GM19455 (cell line): ENCODE measurements at regions not wholly inside any gene's neighbourhood (a gene's known extent, or its start where the extent isn't known, plus 50 kb on each side); places are given as distances from the start of the nearest gene placed in this dataset.
"Not testable (repeated sequence)": the region's sequence is repeated elsewhere in the genome, so short reads cannot be mapped to it uniquely, and the experiment has no call there.

Experiments used
- ATAC-seq: cut with Tn5 transposase; IDR thresholded peaks from one replicate; pipeline ENCODE4 v1.9.1; 2021; ENCODE audit not compliant: unreplicated experiment

GRCh38 chr9:32067261-32067660 lies 317.2 kb upstream of the ACO1 start:
- ATAC-seq, result no peak

GRCh38 chr9:32069169-32069813 lies 315.2 kb upstream of the ACO1 start:
- ATAC-seq, result no peak

GRCh38 chr9:32069969-32070368 lies 314.5 kb upstream of the ACO1 start:
- no peak for ATAC-seq

GRCh38 chr9:32072570-32072969 lies 311.9 kb upstream of the ACO1 start:
- ATAC-seq, result no peak

- no peak for ATAC-seq
Observed at GRCh38 chr9:32092031-32092430, 292.4 kb upstream of the ACO1 start.

- no peak for ATAC-seq
Observed at GRCh38 chr9:32117291-32117690, 267.2 kb upstream of the ACO1 start.

GRCh38 chr9:32128546-32128945 lies 255.9 kb upstream of the ACO1 start:
- no peak for ATAC-seq

- ATAC-seq, result not testable (repeated sequence)
Observed at GRCh38 chr9:32130709-32131108, 253.7 kb upstream of the ACO1 start.

GRCh38 chr9:32136700-32137339 lies 247.6 kb upstream of the ACO1 start:
- no peak for ATAC-seq

GRCh38 chr9:32142074-32142473 lies 242.4 kb upstream of the ACO1 start:
- no peak for ATAC-seq

GRCh38 chr9:32148553-32148952 lies 235.9 kb upstream of the ACO1 start:
- not testable (repeated sequence) for ATAC-seq

- no peak for ATAC-seq
Observed at GRCh38 chr9:32161209-32161608, 223.2 kb upstream of the ACO1 start.

GRCh38 chr9:32161720-32162119 lies 222.7 kb upstream of the ACO1 start:
- ATAC-seq, result peak; percentile 90

- ATAC-seq, result not testable (repeated sequence)
Observed at GRCh38 chr9:32166316-32166715, 218.1 kb upstream of the ACO1 start.

- no peak for ATAC-seq
Observed at GRCh38 chr9:32171339-32171738, 213.1 kb upstream of the ACO1 start.

- ATAC-seq, result no peak
Observed at GRCh38 chr9:32172256-32172655, 212.2 kb upstream of the ACO1 start.

GRCh38 chr9:32177396-32177795 lies 207.0 kb upstream of the ACO1 start:
- no peak for ATAC-seq

- no peak for ATAC-seq
Observed at GRCh38 chr9:32180597-32180996, 203.8 kb upstream of the ACO1 start.

- ATAC-seq, result no peak
Observed at GRCh38 chr9:32200241-32200640, 184.2 kb upstream of the ACO1 start.

- no peak for ATAC-seq
Observed at GRCh38 chr9:32200896-32201295, 183.5 kb upstream of the ACO1 start.

GRCh38 chr9:32209164-32209563 lies 175.3 kb upstream of the ACO1 start:
- not testable (repeated sequence) for ATAC-seq

GRCh38 chr9:32218100-32218767 lies 166.2 kb upstream of the ACO1 start:
- ATAC-seq, result peak; percentile 98
